Nephron progenitor cell (in vitro differentiated cells): ENCODE measurements at regions not wholly inside any gene's neighbourhood (a gene's known extent, or its start where the extent isn't known, plus 50 kb on each side); places are given as distances from the start of the nearest gene placed in this dataset.

Experiments
- DNase-seq: peaks from one replicate; pipeline ENCODE4 v3.0.0; 2021
- H3K27ac Mint-ChIP-seq: 2 replicates; pipeline ENCODE4 v1.8.0; 2021; ENCODE audit warnings: mild to moderate bottlenecking, moderate library complexity, mixed read lengths
- H3K27me3 Mint-ChIP-seq: 2 replicates; pipeline ENCODE4 v1.8.0; 2021; ENCODE audit warnings: mild to moderate bottlenecking, low read depth, mixed read lengths; ENCODE audit not compliant: poor library complexity
- H3K36me3 Mint-ChIP-seq: 2 replicates; pipeline ENCODE4 v1.8.0; 2021; ENCODE audit warnings: low read depth, mixed read lengths
- H3K4me1 Mint-ChIP-seq: 2 replicates; pipeline ENCODE4 v1.8.0; 2021; ENCODE audit warnings: mixed read lengths
- H3K4me3 Mint-ChIP-seq: 2 replicates; pipeline ENCODE4 v1.8.0; 2021; ENCODE audit warnings: mild to moderate bottlenecking, moderate library complexity, mixed read lengths
- H3K9me3 Mint-ChIP-seq: 2 replicates; pipeline ENCODE4 v1.8.0; 2021; ENCODE audit warnings: mild to moderate bottlenecking, moderate library complexity, mixed read lengths
- CTCF ChIP-seq: fragments of 200-600 bp; sonication (generic); IDR thresholded peaks from 2 replicates; pipeline ENCODE4 v1.5.0; 2021; ENCODE audit warnings: antibody characterized with exemption

- DNase-seq: no peak
- Mint-ChIP-seq H3K27me3 (peaks cover 11% of the 10 kb centered on the region), H3K36me3 (no peaks in the 10 kb centered on the region), H3K9me3 (peaks cover 80% of the 10 kb centered on the region), H3K4me1 (no peaks in the 10 kb centered on the region), H3K27ac (no peak overlapping the region), H3K4me3 (no peak overlapping the region)
- no peak for TF ChIP-seq CTCF
These were observed 68.7 kb downstream of the DHRS2 start for GRCh38 chr14:23704890-23705289.

GRCh38 chr14:23707415-23707814 is 71.3 kb downstream of the DHRS2 start:
- Mint-ChIP-seq H3K9me3 (peaks cover 68% of the 10 kb centered on the region), H3K36me3 (no peaks in the 10 kb centered on the region), H3K27ac (no peak overlapping the region), H3K4me3 (no peak overlapping the region), H3K27me3 (peaks cover 10% of the 10 kb centered on the region), H3K4me1 (no peaks in the 10 kb centered on the region)
- TF ChIP-seq CTCF: no peak
- no peak for DNase-seq

- no peaks in the 10 kb centered on the region for H3K36me3 Mint-ChIP-seq
- TF ChIP-seq CTCF: no peak
- no peak overlapping the region for H3K4me3 Mint-ChIP-seq
- peaks cover 68% of the 10 kb centered on the region for H3K9me3 Mint-ChIP-seq
- no peak for DNase-seq
- peaks cover 19% of the 10 kb centered on the region for H3K27me3 Mint-ChIP-seq
- H3K4me1 Mint-ChIP-seq: no peaks in the 10 kb centered on the region
- H3K27ac Mint-ChIP-seq: no peak overlapping the region
These were observed 72.2 kb downstream of the DHRS2 start for GRCh38 chr14:23708343-23708742.

GRCh38 chr14:23709923-23710322 is 73.8 kb downstream of the DHRS2 start:
- no peak overlapping the region for H3K27ac Mint-ChIP-seq

DNA sequence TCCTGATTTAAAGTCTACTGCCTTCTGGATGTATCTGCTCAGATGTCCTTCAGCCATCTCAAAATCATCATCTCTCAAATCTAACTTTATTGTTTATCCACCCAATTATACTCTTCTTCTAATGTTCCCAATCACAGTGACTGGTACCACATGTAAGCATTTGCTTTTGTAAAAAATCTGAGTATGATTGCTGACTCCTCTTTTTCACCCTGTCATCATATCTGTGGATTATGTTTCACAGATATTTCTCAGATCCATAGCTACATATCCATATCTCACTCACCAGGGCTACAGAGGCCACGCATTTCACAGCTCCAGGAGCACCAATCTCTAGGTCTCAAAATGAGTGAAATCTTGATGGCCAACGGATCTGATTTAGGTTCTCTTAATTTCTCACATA is 76.1 kb downstream of the DHRS2 start:
- Mint-ChIP-seq H3K36me3 (no peaks in the 10 kb centered on the region), H3K4me1 (no peaks in the 10 kb centered on the region), H3K27ac (no peak overlapping the region), H3K4me3 (no peak overlapping the region), H3K27me3 (peaks cover 23% of the 10 kb centered on the region), H3K9me3 (peaks cover 40% of the 10 kb centered on the region)
- no peak for TF ChIP-seq CTCF
- no peak for DNase-seq

More at GRCh38 chr14:23709923-23710322, 73.8 kb downstream of the DHRS2 start:
- no peak overlapping the region for H3K4me3 Mint-ChIP-seq
- no peaks in the 10 kb centered on the region for H3K36me3 Mint-ChIP-seq
- TF ChIP-seq CTCF: no peak
- no peak for DNase-seq
- H3K4me1 Mint-ChIP-seq: no peaks in the 10 kb centered on the region
- H3K9me3 Mint-ChIP-seq: peaks cover 53% of the 10 kb centered on the region
- H3K27me3 Mint-ChIP-seq: peaks cover 20% of the 10 kb centered on the region

GRCh38 chr14:23719225-23719985 is 83.2 kb downstream of the DHRS2 start:
- no peak overlapping the region for H3K4me3 Mint-ChIP-seq
- peaks cover 10% of the 10 kb centered on the region for H3K9me3 Mint-ChIP-seq
- H3K36me3 Mint-ChIP-seq: no peaks in the 10 kb centered on the region
- no peak for DNase-seq
- H3K27me3 Mint-ChIP-seq: peaks cover 16% of the 10 kb centered on the region
- H3K27ac Mint-ChIP-seq: no peak overlapping the region
- TF ChIP-seq CTCF: no peak
- H3K4me1 Mint-ChIP-seq: no peaks in the 10 kb centered on the region
